DMS79 (cell line): ENCODE measurements at regions not wholly inside any gene's neighbourhood (a gene's known extent, or its start where the extent isn't known, plus 50 kb on each side); places are given as distances from the start of the nearest gene placed in this dataset.
"Not testable (repeated sequence)": the region's sequence is repeated elsewhere in the genome, so short reads cannot be mapped to it uniquely, and the experiment has no call there.

Experiments
- DNase-seq: peaks from one replicate; lab custom pipeline; 2025; lab: John Stamatoyannopoulos, UW

- no peak for DNase-seq
These were observed 490.7 kb downstream of the DIPK2A start for GRCh38 chr3:144462337-144462736.

DNA sequence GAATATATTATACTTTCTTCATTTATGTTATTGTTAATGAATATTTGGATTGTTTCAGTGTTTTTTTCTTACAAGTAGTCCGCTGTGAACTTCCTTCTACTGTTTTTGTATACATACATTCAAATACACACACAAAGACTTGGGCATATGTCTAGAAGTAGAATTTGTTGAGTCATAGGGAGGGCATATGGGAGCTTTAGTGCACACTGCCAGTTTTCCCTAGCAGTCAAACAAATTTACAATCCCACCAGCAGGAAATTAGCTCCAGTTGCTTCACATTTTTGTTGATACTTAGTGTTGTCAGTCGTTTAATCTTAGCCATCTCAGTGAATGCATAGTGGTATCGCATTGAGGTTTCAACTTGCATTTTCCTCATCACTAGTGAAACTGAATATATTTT is 492.3 kb downstream of the DIPK2A start:
- no peak for DNase-seq

DNA sequence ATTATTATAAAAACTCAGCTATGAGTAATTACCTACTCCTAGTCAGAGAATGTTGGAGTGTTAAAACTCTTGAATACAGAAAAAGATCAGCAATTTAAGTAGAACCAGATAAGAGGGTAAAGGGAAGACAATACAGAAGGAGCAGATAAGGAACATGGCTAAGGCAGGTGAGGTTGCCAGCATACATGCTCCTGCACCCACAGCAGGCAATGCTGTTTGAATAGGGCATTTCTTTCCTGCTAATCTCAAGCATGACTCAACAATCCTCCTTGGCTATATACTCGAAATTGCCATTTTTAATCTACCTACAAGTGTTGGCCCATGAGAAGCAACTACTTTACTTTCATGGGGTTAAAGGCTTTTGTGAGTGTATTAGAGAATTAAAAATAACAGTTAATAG is 494.5 kb downstream of the DIPK2A start:
- no peak for DNase-seq

- DNase-seq = no peak
These were observed 494.9 kb downstream of the DIPK2A start for GRCh38 chr3:144466540-144466939.

DNA sequence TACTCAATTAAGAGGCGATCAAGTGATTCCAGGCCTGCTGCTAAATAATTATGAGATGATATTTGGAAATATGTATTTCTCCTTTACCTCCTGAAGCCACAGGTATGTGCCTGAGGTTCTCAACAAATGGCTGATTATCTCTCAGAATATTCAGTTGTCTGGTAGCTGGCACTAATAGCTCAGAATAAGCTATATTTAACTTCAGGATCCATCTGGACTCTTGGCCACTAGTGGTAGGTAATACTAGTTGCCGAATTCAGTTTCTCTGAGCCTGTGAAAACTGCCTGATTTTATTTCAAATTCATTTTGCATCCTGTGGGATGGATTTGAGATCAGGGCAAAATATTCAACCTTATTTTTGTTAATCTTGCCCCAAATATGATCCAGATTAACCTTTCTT is 499.0 kb downstream of the DIPK2A start:
- DNase-seq = no peak

DNA sequence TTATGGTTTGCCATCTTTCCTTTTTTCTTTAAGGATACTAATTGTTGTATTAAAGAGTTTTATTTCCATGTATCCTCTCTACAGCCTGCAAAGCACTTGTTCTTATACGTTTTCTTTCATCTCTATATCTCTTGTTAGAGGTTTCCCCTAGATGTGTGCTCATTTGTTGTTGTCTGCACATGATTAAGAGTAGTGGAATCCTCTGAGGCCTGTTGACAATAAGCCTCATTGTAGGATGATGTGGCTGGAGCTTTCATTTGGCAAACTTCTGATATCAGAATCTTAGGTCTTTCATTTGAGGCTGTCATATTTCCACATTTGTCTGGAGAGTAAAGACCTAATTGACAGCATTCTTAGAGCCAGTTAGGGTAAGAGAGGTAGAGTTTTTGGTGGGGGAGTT is 506.0 kb downstream of the DIPK2A start:
- no peak for DNase-seq

DNA sequence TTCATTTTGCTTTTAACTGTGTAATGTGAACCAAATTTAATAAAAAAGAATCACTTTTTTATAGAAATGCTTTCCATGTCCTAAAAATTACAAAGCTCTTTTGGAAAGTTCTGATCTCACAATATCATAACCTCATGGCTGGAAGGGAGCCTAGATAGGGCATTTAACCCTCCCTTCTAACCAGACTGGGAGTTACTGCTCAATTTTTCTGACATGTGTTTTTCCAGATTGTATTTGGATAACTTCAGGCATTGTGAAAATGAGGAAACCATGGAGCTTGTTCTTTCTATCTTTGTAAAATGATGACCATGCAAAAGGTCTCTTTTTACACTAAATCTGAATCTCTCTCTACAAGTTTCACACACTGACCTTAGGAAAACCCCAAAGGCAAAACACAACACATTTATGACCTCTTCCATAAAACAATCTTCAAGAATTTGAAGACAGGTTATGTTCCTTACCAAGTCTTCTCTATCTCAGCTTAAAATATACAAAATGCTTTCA is 508.8 kb downstream of the DIPK2A start:
- no peak for DNase-seq

DNA sequence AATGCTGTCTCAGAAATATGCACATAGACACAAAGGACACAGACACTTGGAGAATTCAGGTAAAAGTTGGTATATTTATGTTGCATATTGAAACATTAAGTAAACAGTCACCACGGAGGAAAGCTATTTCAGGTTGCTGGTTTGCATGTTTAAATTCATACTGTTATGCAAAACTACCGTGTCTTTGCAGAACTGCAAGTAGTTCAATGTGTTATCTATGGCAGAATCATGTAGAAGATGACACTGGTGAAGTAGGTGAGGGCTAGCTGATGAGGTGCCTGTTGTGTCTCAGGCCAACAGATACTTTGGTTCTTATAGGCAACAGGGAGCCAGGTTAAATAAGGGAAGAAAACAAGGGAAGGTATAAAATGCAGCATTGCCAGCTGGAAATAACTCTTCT is 511.3 kb downstream of the DIPK2A start:
- DNase-seq = no peak

DNA sequence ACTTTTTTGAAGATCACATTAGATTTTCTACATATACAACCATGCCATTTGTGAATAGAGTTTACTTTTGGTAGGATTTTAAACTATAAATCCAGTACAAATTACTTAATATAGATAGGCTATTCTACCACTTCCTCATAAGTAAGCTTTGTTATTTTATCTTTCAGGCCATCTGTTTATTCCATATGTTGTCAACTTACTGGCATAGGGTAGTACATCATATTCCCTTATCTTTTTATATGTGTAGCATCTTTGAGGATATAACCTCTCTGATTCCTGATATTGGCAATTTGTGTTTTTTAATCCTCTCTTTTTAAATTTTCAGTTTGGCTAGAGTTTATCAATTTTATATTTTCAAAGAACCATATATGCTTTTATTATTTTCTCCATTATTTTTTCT is 515.4 kb downstream of the DIPK2A start:
- no peak for DNase-seq

DNA sequence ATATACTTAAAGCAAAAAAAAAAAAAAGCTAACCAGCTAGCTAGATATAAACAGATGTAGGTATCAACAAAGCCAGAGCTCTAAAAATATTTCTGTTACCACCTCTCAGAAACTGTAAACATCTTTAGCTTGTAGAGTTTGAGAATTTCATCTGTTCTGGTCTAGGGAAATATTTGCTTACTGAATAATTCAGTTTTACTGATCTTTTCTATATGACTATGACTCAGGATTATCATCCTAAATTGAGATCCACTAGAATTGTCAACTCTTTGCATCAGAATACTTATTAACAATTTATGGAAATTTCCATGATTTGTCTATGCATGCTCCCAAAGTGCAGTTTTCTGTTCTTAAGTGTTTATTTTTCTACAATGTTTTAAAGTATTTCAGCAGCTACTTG is 517.3 kb downstream of the DIPK2A start:
- DNase-seq = no peak

- DNase-seq = no peak
These were observed 519.7 kb downstream of the DIPK2A start for GRCh38 chr3:144491333-144491732.

- not testable (repeated sequence) for DNase-seq
These were observed 523.0 kb downstream of the DIPK2A start for GRCh38 chr3:144494651-144495050.

- DNase-seq = no peak
These were observed 524.7 kb downstream of the DIPK2A start for GRCh38 chr3:144496141-144496835.

DNA sequence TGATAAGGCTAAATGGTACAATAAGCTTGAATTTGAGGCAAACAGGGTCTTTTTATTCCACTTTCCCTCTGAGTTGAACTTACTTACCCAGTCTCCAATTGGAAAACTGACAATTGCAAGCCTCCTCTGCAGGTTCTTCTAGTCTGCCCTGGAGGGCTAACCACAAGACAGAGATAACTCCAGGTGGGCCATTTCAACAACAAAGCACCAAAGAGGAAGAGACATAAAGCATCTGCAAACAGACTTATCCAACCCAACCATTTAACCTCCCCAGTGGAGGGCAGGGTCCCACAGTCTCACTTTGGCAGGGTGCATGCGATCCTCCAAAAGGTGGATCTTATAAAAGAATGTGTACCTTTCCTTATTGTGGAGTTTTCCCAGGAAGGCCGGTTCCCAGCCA is 525.8 kb downstream of the DIPK2A start:
- DNase-seq = no peak

DNA sequence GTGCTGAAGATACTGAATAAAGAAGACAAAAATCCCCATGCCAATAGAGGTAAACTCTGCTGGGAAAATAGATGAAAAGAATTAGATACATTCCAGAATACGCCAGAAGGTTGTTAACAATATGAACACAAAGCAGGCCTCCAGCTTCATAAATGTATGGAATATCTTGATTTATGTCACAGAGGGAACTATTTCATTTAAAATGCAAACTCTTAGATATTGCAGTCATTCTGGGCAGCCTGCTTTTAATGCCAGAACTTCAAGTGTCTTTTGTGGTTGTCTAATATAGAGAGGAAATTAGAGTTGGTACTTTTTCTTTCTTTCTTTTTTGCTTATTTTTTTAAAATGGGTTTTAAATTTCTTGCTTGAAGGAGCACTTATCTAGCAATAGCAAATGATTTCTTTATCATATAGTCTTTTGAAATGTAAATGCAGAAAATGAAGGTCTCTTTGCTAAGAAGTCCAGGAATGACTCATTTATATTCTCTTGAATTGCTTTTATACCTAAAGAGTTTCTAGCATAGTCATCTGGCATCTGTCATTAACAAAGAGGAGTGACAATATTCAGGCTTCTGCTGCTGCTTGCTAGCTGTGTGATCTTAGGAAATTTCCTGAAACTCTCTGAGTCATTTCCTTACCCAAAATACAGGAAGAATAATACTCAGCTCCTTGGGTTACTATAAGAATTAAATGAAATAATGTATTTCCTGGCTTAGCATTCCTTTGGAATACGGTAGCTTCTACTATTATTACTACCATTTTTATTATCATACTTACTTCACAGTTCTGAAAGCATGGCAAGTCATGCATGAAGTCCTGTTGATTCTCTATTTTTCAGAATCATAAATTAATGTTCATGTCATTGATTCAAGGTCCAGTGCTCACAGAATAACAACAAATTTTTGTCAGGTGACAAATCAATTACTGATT is 527.6 kb downstream of the DIPK2A start:
- DNase-seq = no peak

- DNase-seq = no peak
These were observed 529.8 kb downstream of the DIPK2A start for GRCh38 chr3:144501467-144501866.

GRCh38 chr3:144502402-144502801 is 530.8 kb downstream of the DIPK2A start:
- no peak for DNase-seq

DNA sequence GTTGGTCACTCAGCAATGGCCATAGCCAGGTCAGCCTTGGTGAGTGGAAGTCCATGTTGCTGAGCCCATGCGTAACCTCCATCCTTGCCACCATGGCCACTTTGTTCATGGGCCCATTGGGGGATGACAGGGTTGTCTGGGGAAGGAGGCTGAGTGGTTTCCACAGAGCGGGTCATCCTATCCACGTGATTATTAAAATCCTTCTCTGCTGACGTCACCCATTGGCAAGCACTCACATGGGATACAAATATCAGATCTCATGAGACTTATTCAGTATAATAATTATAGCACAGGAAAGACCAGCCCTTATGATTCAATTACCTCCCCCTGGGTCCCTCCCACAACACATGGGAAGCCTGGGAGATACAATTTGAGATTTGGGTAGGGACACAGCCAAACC is 534.8 kb downstream of the DIPK2A start:
- not testable (repeated sequence) for DNase-seq

GRCh38 chr3:144511346-144511745 is 539.7 kb downstream of the DIPK2A start:
- DNase-seq = no peak

DNA sequence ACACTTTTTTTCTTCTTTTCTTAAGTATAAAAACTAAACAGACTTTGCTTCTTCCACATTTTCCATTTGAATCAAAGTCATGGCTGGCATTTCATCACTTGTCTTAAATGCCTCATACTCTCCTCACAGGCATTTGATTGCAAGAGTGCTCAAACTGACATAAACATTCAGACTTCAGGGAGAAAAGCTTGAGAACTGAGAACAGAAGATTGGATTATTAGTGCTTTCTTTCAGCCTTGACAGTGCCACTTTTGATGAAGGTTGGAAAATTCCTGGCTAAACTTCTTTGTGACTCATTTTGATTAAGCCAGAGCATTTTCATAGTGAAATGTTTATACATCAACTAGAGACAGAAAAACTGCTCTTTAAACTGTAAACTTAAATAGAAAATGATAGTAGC is 544.4 kb downstream of the DIPK2A start:
- DNase-seq = no peak

- DNase-seq = no peak
These were observed 545.0 kb downstream of the DIPK2A start for GRCh38 chr3:144516589-144516988.

GRCh38 chr3:144521131-144521530 is 549.5 kb downstream of the DIPK2A start:
- DNase-seq = no peak

DNA sequence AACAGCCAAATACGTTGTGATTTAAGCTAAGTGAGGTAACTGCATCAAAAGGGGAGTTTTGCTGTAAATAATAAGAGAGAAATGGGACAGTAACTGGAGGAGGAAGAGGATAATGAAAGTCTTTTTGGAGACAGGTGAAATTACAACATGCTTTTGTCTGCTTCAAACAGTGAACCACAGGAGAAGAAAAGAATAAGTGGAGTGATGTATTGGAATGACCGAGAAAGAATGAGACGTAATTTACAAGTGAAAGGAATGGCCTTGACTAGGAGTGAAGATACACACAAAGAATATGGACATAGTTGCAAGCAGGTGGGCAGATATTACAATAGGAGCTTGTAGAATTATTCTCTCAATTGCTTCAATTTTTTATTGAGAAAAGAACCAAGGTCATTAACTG is 550.8 kb downstream of the DIPK2A start:
- DNase-seq = no peak
